Activated B cell treated with CpG ODN at 0.5 μM for 24 hours (primary cell): ENCODE measurements at regions not wholly inside any gene's neighbourhood (a gene's known extent, or its start where the extent isn't known, plus 50 kb on each side); places are given as distances from the start of the nearest gene placed in this dataset.

Source experiments
- ATAC-seq: fragments of 200-7000 bp; cut with Tn5 transposase; one replicate; pipeline ENCODE4 v1.10.0; 2021; ENCODE audit warnings: low read depth, mild to moderate bottlenecking, moderate library complexity
- CTCF ChIA-PET: fragments of 350-600 bp; sonication (Branson Sonifier 250); formaldehyde crosslinking; loops from one replicate; lab custom pipeline; 2021; ENCODE audit warnings: antibody characterized with exemption; lab: Charles Lee
- POLR2A ChIA-PET: fragments of 350-600 bp; sonication (Branson Sonifier 250); formaldehyde crosslinking; loops from one replicate; lab custom pipeline; 2021; ENCODE audit warnings: antibody characterized with exemption; lab: Charles Lee
- DNase-seq: peaks from one replicate; pipeline ENCODE4 v3.0.0; 2022
- H3K27ac Mint-ChIP-seq: one replicate; pipeline ENCODE4 v1.8.0; 2020; ENCODE audit warnings: mixed read lengths
- H3K27me3 Mint-ChIP-seq: one replicate; pipeline ENCODE4 v1.8.0; 2021; ENCODE audit warnings: mixed read lengths
- H3K36me3 Mint-ChIP-seq: one replicate; pipeline ENCODE4 v1.8.0; 2021; ENCODE audit warnings: low read depth, mixed read lengths
- H3K4me1 Mint-ChIP-seq: one replicate; pipeline ENCODE4 v1.8.0; 2021; ENCODE audit warnings: mixed read lengths
- H3K4me3 Mint-ChIP-seq: one replicate; pipeline ENCODE4 v1.8.0; 2020; ENCODE audit warnings: mild to moderate bottlenecking, mixed read lengths
- H3K9me3 Mint-ChIP-seq: one replicate; pipeline ENCODE4 v1.8.0; 2020; ENCODE audit warnings: mixed read lengths
- intact Hi-C: fragments of 100-400 bp; cut with micrococcal nuclease; formaldehyde crosslinking; loops from one replicate; pipeline ENCODE4 v1.15.1; 2024
- TF ChIP-seq, protein P1 (sequence below): fragments of 200-600 bp; IDR thresholded peaks from one replicate; pipeline ENCODE4 v1.8.0; 2022; ENCODE audit warnings: antibody characterized with exemption, mild to moderate bottlenecking

DNA sequence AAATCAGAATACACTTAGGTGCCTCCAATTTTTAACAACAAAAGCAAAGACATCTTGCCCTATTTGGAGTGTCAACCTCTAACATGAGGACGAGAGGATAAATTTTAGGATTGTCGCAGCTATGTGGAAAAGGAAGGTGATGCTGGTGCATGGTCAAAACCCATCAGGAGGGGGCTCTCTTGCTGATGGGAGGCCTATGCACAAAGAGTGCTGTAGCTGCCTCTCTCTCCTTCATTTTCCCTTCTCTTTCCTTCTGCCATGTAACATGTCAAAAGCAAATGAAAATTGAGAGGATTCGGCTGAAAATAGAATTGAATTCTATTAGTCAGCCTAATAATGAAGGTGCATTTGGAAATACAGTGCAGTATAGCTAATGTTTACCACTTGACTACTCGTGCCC is 578.7 kb upstream of the ZNF462 start:
- Mint-ChIP-seq H3K27me3 (no peaks in the 10 kb centered on the region), H3K9me3 (no peaks in the 10 kb centered on the region), H3K27ac (no peak overlapping the region), H3K4me1 (no peaks in the 10 kb centered on the region), H3K4me3 (no peak overlapping the region), H3K36me3 (no peaks in the 10 kb centered on the region)
- TF ChIP-seq, protein P1, sequence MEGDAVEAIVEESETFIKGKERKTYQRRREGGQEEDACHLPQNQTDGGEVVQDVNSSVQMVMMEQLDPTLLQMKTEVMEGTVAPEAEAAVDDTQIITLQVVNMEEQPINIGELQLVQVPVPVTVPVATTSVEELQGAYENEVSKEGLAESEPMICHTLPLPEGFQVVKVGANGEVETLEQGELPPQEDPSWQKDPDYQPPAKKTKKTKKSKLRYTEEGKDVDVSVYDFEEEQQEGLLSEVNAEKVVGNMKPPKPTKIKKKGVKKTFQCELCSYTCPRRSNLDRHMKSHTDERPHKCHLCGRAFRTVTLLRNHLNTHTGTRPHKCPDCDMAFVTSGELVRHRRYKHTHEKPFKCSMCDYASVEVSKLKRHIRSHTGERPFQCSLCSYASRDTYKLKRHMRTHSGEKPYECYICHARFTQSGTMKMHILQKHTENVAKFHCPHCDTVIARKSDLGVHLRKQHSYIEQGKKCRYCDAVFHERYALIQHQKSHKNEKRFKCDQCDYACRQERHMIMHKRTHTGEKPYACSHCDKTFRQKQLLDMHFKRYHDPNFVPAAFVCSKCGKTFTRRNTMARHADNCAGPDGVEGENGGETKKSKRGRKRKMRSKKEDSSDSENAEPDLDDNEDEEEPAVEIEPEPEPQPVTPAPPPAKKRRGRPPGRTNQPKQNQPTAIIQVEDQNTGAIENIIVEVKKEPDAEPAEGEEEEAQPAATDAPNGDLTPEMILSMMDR = no peak
- POLR2A ChIA-PET = no interaction called here
- CTCF ChIA-PET = no interaction called here
- intact Hi-C loops = no loop called here
- ATAC-seq (no peak), DNase-seq (no peak)

DNA sequence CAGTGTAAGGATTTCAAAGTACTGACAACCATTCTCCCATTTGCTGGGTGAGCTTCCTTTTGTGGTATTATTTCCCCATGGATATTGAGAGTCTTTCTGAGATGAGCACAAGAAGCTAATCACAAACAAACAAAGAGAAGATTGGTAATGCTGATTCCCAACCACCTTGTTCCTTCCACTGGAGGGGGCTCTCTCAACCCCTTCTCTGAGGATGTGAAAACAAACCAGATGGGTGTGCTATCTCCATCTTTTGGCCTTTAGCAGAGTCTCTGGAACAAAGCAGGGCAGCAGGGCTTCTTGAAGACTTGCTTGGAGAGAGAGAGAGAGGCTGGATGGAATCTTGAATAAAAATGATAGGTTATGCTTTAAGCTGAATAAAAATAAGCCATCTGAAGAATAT is 576.7 kb upstream of the ZNF462 start:
- no peak for ATAC-seq
- POLR2A ChIA-PET = no interaction called here
- Mint-ChIP-seq H3K9me3 (no peaks in the 10 kb centered on the region), H3K4me3 (no peak overlapping the region), H3K36me3 (no peaks in the 10 kb centered on the region), H3K27me3 (no peaks in the 10 kb centered on the region), H3K4me1 (no peaks in the 10 kb centered on the region), H3K27ac (no peak overlapping the region)
- intact Hi-C loops = no loop called here
- TF ChIP-seq, protein P1 = no peak
- DNase-seq = no peak
- CTCF ChIA-PET = no interaction called here

GRCh38 chr9:106287091-106287631 is 575.8 kb upstream of the ZNF462 start:
- no peak for DNase-seq
- H3K27ac Mint-ChIP-seq = no peak overlapping the region
- H3K4me1 Mint-ChIP-seq = no peaks in the 10 kb centered on the region
- TF ChIP-seq, protein P1 = no peak
- H3K4me3 Mint-ChIP-seq = no peak overlapping the region
- ChIA-PET POLR2A (no interaction called here), CTCF (no interaction called here)
- intact Hi-C loops = no loop called here
- H3K9me3 Mint-ChIP-seq = no peaks in the 10 kb centered on the region
- no peaks in the 10 kb centered on the region for H3K27me3 Mint-ChIP-seq
- no peaks in the 10 kb centered on the region for H3K36me3 Mint-ChIP-seq
- ATAC-seq = no peak

DNA sequence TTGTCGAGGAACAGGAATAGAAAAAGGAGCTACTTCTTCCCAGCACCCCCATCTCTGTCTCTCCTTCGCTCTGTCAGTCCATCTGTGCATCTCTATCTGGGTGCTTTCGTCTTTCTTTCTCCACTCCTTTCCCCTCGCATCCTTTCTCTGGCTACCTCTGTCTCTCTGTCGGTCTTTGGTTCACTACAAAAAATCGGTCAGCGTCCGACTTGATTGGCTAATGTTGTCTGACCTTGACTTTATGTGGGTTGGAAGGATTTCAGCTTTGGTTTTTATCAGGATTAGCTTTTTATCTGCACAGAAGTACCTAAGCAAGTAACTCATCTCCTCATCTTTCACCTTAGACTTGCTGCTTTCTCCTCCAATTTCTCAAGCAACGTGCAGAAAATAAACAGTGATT is 575.2 kb upstream of the ZNF462 start:
- Mint-ChIP-seq H3K36me3 (no peaks in the 10 kb centered on the region), H3K4me3 (no peak overlapping the region)

DNA sequence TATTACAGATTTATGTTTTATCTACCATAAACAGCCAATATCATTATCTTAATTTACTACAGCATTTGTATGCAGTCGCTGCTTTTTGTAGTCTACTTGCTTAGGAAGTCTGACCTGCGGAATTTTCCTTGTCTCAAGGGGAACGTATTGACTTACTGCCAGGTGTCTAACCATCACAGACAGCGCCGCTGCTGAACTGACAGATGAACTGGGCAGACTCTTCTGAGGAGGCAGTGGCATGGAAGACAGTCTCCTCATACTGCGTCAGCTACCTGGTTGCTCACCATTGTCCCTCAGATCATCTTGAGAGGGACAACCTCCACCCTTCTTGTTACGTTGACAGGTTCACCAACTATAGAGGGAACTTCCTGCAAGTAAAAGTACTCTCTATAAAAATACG is 574.3 kb upstream of the ZNF462 start:
- Mint-ChIP-seq H3K4me3 (no peak overlapping the region), H3K4me1 (no peaks in the 10 kb centered on the region), H3K9me3 (no peaks in the 10 kb centered on the region), H3K27ac (no peak overlapping the region), H3K36me3 (no peaks in the 10 kb centered on the region), H3K27me3 (no peaks in the 10 kb centered on the region)
- ChIA-PET CTCF (no interaction called here), POLR2A (no interaction called here)
- intact Hi-C loops = no loop called here
- TF ChIP-seq, protein P1 = no peak
- DNase-seq (no peak), ATAC-seq (no peak)

More for the DNA sequence above, 575.2 kb upstream of the ZNF462 start:
- no peaks in the 10 kb centered on the region for H3K27me3 Mint-ChIP-seq
- no peak for DNase-seq
- TF ChIP-seq, protein P1 = no peak
- H3K27ac Mint-ChIP-seq = no peak overlapping the region
- H3K9me3 Mint-ChIP-seq = no peaks in the 10 kb centered on the region
- H3K4me1 Mint-ChIP-seq = no peaks in the 10 kb centered on the region
- POLR2A ChIA-PET = no interaction called here
- no peak for ATAC-seq
- intact Hi-C loops = no loop called here
- CTCF ChIA-PET = interaction anchor here (0.6 kb wide), 1 partner anchor 43 kb away, joined by 3 read pairs; no protein-coding TSS in a partner anchor
